ENCODE measurements at regions not wholly inside any gene's neighbourhood (a gene's known extent, or its start where the extent isn't known, plus 50 kb on each side); places are given as distances from the start of the nearest gene placed in this dataset.
A peak's percentile ranks its signal among the peaks of the same experiment; 100 is the strongest.

DNA sequence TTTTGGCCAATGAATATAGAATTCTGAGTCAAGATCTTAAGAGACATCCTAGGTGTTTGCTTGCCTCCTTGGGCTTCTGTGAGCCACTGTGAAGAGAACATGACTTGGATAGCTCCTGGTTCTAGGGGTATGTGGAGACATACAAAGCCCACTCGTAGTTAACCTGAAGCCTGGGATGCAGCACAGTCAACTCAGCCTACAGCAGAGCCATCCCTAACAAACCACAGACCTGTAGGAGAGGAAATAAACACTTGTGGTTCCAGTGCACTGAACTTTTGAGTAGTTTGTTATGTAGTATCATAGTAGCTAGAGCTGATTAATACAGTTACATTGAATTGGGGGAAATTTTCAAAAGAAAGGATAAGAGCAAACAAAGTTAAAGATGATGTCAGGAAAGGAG lies 474.4 kb upstream of the HSF2 start:
- Histone ChIP-seq H3K27me3 (no peaks in the 10 kb centered on the region), H3K27ac (no peak overlapping the region), H3K36me3 (no peaks in the 10 kb centered on the region), H3K9me3 (no peaks in the 10 kb centered on the region), H3K4me3 (no peak overlapping the region), H3K4me1 (no peaks in the 10 kb centered on the region)
- no peak for DNase-seq
- TF ChIP-seq, protein P1, sequence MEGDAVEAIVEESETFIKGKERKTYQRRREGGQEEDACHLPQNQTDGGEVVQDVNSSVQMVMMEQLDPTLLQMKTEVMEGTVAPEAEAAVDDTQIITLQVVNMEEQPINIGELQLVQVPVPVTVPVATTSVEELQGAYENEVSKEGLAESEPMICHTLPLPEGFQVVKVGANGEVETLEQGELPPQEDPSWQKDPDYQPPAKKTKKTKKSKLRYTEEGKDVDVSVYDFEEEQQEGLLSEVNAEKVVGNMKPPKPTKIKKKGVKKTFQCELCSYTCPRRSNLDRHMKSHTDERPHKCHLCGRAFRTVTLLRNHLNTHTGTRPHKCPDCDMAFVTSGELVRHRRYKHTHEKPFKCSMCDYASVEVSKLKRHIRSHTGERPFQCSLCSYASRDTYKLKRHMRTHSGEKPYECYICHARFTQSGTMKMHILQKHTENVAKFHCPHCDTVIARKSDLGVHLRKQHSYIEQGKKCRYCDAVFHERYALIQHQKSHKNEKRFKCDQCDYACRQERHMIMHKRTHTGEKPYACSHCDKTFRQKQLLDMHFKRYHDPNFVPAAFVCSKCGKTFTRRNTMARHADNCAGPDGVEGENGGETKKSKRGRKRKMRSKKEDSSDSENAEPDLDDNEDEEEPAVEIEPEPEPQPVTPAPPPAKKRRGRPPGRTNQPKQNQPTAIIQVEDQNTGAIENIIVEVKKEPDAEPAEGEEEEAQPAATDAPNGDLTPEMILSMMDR (IDR thresholded peaks at IDR 0.05), result no peak
- no peak for ATAC-seq
- intact Hi-C loops (cut with DNase I), result no loop called here
- 81 to 94% methylated on average over 1 of the region's 1 CpG for WGBS, 2 donors

DNA sequence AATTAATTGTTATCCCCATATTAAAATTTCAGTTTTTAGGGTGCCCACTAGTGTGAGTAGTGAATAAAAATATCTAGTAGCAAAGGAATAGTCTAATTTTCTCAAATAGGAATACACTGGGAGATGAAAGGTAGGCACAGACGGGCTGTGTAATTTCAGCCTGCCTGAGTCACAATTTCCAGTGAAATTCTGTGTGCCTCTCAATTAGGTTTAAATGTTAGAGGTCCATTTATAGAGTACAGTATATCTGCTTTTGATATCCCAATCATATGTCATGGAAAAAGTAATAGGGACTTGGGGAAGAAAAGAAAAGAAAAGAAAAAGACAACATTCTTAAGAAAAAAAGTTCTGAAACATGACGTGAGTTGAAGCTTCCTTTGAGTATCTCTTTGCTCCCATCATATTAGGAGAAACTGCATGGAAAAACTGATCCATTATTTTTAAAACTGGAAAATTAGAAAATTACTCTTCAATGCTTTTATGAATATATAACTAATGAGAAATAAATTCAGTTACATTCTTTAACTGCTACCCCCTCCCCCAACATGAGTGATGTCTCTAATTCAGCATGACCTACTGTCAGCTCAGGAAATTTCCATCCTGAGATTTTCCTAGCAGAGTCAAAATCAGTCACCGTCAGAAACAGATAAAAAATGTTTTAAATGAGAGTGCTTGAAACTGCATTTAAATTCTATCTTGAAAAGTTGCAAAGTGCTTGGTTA lies 473.8 kb upstream of the HSF2 start:
- H3K4me3 ChIP-seq, result no peak overlapping the region
- DNase-seq (no peak), ATAC-seq (no peak)
- H3K27ac ChIP-seq, result no peak overlapping the region
- H3K27me3 ChIP-seq, result no peaks in the 10 kb centered on the region
- H3K36me3 ChIP-seq, result no peaks in the 10 kb centered on the region
- intact Hi-C loops (cut with DNase I), result no loop called here
- no peaks in the 10 kb centered on the region for H3K4me1 ChIP-seq
- TF ChIP-seq, protein P1 (IDR thresholded peaks at IDR 0.05), result no peak
- no peaks in the 10 kb centered on the region for H3K9me3 ChIP-seq
- 73 to 78% methylated on average over 3 of the region's 3 CpGs for WGBS, 2 donors

DNA sequence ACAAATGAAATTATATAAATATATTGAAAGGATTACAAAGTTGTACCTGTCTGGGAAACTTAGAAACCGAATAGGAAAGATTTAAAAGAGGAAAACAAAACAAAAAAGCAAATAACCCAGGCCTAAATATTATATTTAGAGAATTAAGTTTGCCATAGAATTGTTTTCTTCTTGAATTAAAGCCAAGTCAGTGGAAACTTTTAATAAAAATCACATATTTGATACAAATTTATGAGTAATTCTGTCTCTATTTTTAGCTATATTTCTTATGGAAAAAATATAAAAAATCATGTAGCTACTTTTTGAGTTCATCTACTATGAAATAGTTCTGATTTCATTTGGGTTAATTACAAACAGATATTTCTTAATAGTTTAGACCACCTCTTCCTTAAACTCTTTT lies 470.2 kb upstream of the HSF2 start:
- TF ChIP-seq, protein P1 (IDR thresholded peaks at IDR 0.05), result no peak
- 77 to 79% methylated on average over 1 of the region's 1 CpG for WGBS, 2 donors
- Histone ChIP-seq H3K9me3 (no peaks in the 10 kb centered on the region), H3K27me3 (no peaks in the 10 kb centered on the region), H3K36me3 (no peaks in the 10 kb centered on the region), H3K27ac (no peak overlapping the region), H3K4me3 (no peak overlapping the region), H3K4me1 (peaks cover 0 to 19% (median 13%) of the 10 kb centered on the region in 9 donors)
- intact Hi-C loops (cut with DNase I), result no loop called here
- no peak for DNase-seq
- ATAC-seq, result no peak

- DNase-seq, result peak in 1 of 2 donors; percentile 44
- Histone ChIP-seq H3K27ac (peak overlapping the region in 3 of 10 donors; percentile 29 to 47 (median 42)), H3K27me3 (no peaks in the 10 kb centered on the region), H3K4me1 (peaks cover 0 to 19% (median 13%) of the 10 kb centered on the region in 9 donors), H3K36me3 (no peaks in the 10 kb centered on the region), H3K9me3 (peaks cover 0 to 7% (median 0%) of the 10 kb centered on the region in 11 donors), H3K4me3 (peak overlapping the region in 1 of 10 donors; percentile 12)
- intact Hi-C loops (cut with DNase I), result no loop called here
- TF ChIP-seq, protein P1 (IDR thresholded peaks at IDR 0.05), result no peak
- peak; percentile 73 to 94 (median 88) for ATAC-seq
- WGBS, 2 donors, result 29 to 32% methylated on average over 13 of the region's 13 CpGs
Measured at GRCh38 chr6:121932076-121932991, 467.1 kb upstream of the HSF2 start.

Measured in heart right ventricle (tissue), 16 donors.